ENCODE measurements at regions not wholly inside any gene's neighbourhood (a gene's known extent, or its start where the extent isn't known, plus 50 kb on each side); places are given as distances from the start of the nearest gene placed in this dataset.

DNA sequence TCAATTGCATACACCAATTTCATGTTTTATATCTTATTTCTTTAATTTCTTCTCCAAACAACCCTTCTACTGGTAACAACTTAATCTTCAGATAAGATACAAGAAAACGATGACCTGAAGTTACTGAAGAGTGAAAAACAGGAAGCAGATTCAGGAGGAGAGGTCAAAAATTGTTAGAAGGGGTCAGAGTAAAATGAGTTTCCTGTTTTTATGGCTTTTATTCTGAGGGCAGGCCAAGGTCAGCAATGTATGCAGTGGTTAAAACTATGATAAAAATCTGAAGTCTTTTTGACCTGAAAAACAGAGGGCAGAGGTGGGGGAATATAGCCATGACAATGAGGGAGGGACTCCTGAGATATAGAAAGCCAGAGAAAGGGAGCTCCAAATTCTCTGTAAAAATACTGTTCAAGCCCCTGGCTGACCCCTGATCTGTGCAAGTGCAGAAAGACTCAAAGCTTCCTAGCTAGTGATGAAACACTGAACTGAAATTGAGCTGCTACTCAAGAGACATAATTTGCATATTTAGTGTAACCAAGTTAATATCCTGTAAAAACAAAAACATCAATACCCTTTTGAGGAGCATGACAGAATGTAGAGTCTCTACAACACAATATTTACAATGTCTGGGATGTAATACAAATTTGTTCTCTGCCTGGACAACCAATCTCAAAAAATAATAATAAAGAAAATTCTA, 514.3 kb upstream of the SEL1L start:
- TF ChIP-seq, protein P1, sequence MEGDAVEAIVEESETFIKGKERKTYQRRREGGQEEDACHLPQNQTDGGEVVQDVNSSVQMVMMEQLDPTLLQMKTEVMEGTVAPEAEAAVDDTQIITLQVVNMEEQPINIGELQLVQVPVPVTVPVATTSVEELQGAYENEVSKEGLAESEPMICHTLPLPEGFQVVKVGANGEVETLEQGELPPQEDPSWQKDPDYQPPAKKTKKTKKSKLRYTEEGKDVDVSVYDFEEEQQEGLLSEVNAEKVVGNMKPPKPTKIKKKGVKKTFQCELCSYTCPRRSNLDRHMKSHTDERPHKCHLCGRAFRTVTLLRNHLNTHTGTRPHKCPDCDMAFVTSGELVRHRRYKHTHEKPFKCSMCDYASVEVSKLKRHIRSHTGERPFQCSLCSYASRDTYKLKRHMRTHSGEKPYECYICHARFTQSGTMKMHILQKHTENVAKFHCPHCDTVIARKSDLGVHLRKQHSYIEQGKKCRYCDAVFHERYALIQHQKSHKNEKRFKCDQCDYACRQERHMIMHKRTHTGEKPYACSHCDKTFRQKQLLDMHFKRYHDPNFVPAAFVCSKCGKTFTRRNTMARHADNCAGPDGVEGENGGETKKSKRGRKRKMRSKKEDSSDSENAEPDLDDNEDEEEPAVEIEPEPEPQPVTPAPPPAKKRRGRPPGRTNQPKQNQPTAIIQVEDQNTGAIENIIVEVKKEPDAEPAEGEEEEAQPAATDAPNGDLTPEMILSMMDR (IDR thresholded peaks at IDR 0.05; ENCODE audit: extremely low read depth in 1 of 2, insufficient read depth in 1 of 2, low read depth in 1 of 2, low read length in 2 of 2), result no peak
- no peak for TF ChIP-seq POLR2AphosphoS5 (IDR thresholded peaks at IDR 0.05; ENCODE audit: insufficient read depth, low read depth, low read length)
- TF ChIP-seq POLR2A (IDR thresholded peaks at IDR 0.05; ENCODE audit: low read depth, low read length), result no peak
- no peak for TF ChIP-seq EZH2 (IDR thresholded peaks at IDR 0.05; ENCODE audit: borderline replicate concordance, low read depth, low read length, severe bottlenecking)
